Gastroesophageal sphincter (tissue), 3 donors: ENCODE measurements at regions not wholly inside any gene's neighbourhood (a gene's known extent, or its start where the extent isn't known, plus 50 kb on each side); places are given as distances from the start of the nearest gene placed in this dataset.

Experiments
- EP300 ChIP-seq: sonication (generic); formaldehyde crosslinking; IDR thresholded peaks from one replicate; pipeline ENCODE4 v1.6.1; 2017; ENCODE audit warnings: antibody characterized with exemption, mild to moderate bottlenecking
- POLR2A ChIP-seq, 2 donors: fragments of 450-650 bp; IDR thresholded peaks; one replicate each; pipeline ENCODE4 v1.6.1; 2017; ENCODE audit warnings: antibody characterized with exemption in 2 of 2, mild to moderate bottlenecking in 2 of 2, moderate library complexity in 1 of 2
- POLR2AphosphoS5 ChIP-seq: sonication (generic); formaldehyde crosslinking; IDR thresholded peaks from one replicate; pipeline ENCODE4 v1.6.1; 2017; ENCODE audit warnings: antibody characterized with exemption
- TF ChIP-seq, protein P1 (sequence below), 4 experiments: fragments of 200-600 bp in 2 of 4; fragments of 450-650 bp in 2 of 4; sonication (generic) in 1 of 4; IDR thresholded peaks; one replicate each; pipeline ENCODE4 v1.5.1; 2017 to 2019; ENCODE audit warnings: antibody characterized with exemption in 4 of 4, mild to moderate bottlenecking in 2 of 4, moderate library complexity in 2 of 4

DNA sequence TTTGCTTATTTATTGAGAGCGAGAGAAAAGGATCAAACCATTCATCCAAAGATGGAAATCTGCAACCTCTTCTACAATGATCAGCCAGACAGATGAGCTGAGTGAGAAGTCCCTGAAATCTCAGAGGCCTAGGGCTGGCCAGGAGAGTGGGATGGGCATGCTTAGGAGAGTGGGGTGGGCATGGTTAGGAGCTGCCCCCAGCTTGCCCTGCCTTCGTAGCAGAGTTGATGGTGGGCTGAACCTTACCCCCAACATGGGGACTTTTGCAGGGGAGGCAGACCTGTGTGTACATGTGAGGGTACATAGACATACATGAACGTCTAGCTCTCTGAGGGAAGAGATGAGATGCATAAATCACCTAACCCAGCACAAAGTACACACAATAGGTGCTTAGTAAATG is 95.7 kb upstream of the ESRRB start:
- TF ChIP-seq, protein P1, sequence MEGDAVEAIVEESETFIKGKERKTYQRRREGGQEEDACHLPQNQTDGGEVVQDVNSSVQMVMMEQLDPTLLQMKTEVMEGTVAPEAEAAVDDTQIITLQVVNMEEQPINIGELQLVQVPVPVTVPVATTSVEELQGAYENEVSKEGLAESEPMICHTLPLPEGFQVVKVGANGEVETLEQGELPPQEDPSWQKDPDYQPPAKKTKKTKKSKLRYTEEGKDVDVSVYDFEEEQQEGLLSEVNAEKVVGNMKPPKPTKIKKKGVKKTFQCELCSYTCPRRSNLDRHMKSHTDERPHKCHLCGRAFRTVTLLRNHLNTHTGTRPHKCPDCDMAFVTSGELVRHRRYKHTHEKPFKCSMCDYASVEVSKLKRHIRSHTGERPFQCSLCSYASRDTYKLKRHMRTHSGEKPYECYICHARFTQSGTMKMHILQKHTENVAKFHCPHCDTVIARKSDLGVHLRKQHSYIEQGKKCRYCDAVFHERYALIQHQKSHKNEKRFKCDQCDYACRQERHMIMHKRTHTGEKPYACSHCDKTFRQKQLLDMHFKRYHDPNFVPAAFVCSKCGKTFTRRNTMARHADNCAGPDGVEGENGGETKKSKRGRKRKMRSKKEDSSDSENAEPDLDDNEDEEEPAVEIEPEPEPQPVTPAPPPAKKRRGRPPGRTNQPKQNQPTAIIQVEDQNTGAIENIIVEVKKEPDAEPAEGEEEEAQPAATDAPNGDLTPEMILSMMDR (IDR thresholded peaks at IDR 0.05), result no peak
- no peak for TF ChIP-seq EP300
- TF ChIP-seq POLR2AphosphoS5, result no peak
- no peak for TF ChIP-seq POLR2A (IDR thresholded peaks at IDR 0.05)
